Heart left ventricle (tissue), 16 donors: ENCODE measurements at regions not wholly inside any gene's neighbourhood (a gene's known extent, or its start where the extent isn't known, plus 50 kb on each side); places are given as distances from the start of the nearest gene placed in this dataset.

Experiments
- ATAC-seq, 4 donors: fragments of 200-7000 bp; cut with Tn5 transposase; one replicate each; pipeline ENCODE4 v1.9.1; 2020 to 2022; ENCODE audit warnings: moderate library complexity in 4 of 4, mild to moderate bottlenecking in 3 of 4, moderate number of reproducible peaks in 1 of 4
- DNase-seq, 5 donors: peaks; one replicate each; pipeline ENCODE4 v3.0.0-alpha.2; 2020
- H3K27ac ChIP-seq, 12 donors: fragments of 200-600 bp; sonication (generic) in 4 of 12; one replicate each; pipeline versions ENCODE4 v1.5.0 to v1.8.0; 2016 to 2022; ENCODE audit warnings: mild to moderate bottlenecking in 2 of 12
- H3K27me3 ChIP-seq, 9 donors: fragments of 200-600 bp; sonication (generic) in 2 of 9; one replicate each; pipeline versions ENCODE4 v1.5.1 to v1.8.0; 2016 to 2022; ENCODE audit warnings: mild to moderate bottlenecking in 3 of 9
- H3K36me3 ChIP-seq, 9 donors: fragments of 200-600 bp; sonication (generic) in 2 of 9; one replicate each; pipeline versions ENCODE4 v1.5.0 to v1.8.0; 2018 to 2022; ENCODE audit warnings: mild to moderate bottlenecking in 2 of 9
- H3K4me1 ChIP-seq, 12 donors: fragments of 200-600 bp; sonication (generic) in 4 of 12; one replicate each; pipeline versions ENCODE4 v1.5.0 to v1.8.0; 2016 to 2022; ENCODE audit warnings: mild to moderate bottlenecking in 3 of 12
- H3K4me3 ChIP-seq, 12 donors: fragments of 200-600 bp; sonication (generic) in 4 of 12; one replicate each; pipeline versions ENCODE4 v1.5.0 to v1.8.0; 2017 to 2022; ENCODE audit warnings: mild to moderate bottlenecking in 9 of 12, moderate library complexity in 4 of 12
- H3K9me3 ChIP-seq, 12 donors: fragments of 200-600 bp; sonication (generic) in 4 of 12; one replicate each; pipeline versions ENCODE4 v1.5.0 to v1.8.0; 2016 to 2022; ENCODE audit warnings: mild to moderate bottlenecking in 1 of 12
- CTCF ChIP-seq, 12 donors: fragments of 200-600 bp; sonication (generic) in 4 of 12; IDR thresholded peaks; one replicate each; pipeline versions ENCODE4 v1.5.0 to v1.8.0; 2018 to 2022; ENCODE audit warnings: antibody characterized with exemption in 12 of 12, mild to moderate bottlenecking in 5 of 12
- POLR2A ChIP-seq, 2 donors: fragments of 450-650 bp; IDR thresholded peaks; one replicate each; pipeline ENCODE4 v1.6.1; 2017; ENCODE audit warnings: antibody characterized with exemption in 2 of 2, mild to moderate bottlenecking in 2 of 2, moderate library complexity in 2 of 2
- WGBS, 4 donors: extraction: QIAGEN DNeasy Blood & Tissue Kit in 2 of 4; methylation state at CpG; one replicate each; pipeline versions ENCODE4 v1.1.5 to v1.1.7; 2013 to 2018; 5-methylcytosine and 5-hydroxymethylcytosine counted together
- intact Hi-C, 10 donors: fragments of 100-400 bp; cut with DNase I; formaldehyde crosslinking; loops; one replicate each; pipeline versions ENCODE4 v1.11.1 to v1.14.2; 2022
- donor health status: ischemic (EF 13 %, LVEDD 7.1; RV severe dilation, severe dysfunction).
- donor health status: healthy with polysubstance abuse.
- donor health status: DM: no; HTN: yes; CAD: no.
- donor health status: DM: no; HTN: no; CAD: no.
- donor health status: ischemic (EF 25% LVEDD 6.9; RV normal size, moderate dysfunction).
- donor health status: ischemic (EF 25% LVEDD 5.7; RV mildly dilated, moderate dysfunction).
- donor health status: healthy.
- donor health status: DM: yes; HTN: yes; CAD: no.
- donor health status: ischemic (EF 35%, LVEDD 5.7; RV mildly dilated, moderate dysfunction).
- donor health status: nonischemic (EF 11% LVEDD 7.7; RV severe dilation, severe dysfunction).
- donor health status: DM: yes; HTN: yes; CAD: no.
- donor health status: PGD.
- donor health status: ischemic (EF 29% LVEDD 5.4; RV normal size, mild dysfunction).
- donor health status: nonischemic (EF 23%, LVEDD 6.1; RV moderate dilation, normal function).

GRCh38 chr5:143877196-143877595, 65.2 kb downstream of the HMHB1 start:
- DNase-seq (no peak), ATAC-seq (no peak)
- no peaks in the 10 kb centered on the region for H3K9me3 ChIP-seq
- H3K4me3 ChIP-seq, result no peak overlapping the region
- no peak for TF ChIP-seq POLR2A (IDR thresholded peaks at IDR 0.05)
- TF ChIP-seq CTCF (IDR thresholded peaks at IDR 0.05), result no peak
- no peaks in the 10 kb centered on the region for H3K27me3 ChIP-seq
- H3K27ac ChIP-seq, result no peak overlapping the region
- WGBS, 4 donors, result 89 to 99% (median 93%) methylated on average over 2 of the region's 2 CpGs
- H3K36me3 ChIP-seq, result no peaks in the 10 kb centered on the region
- peaks cover 0 to 3% (median 0%) of the 10 kb centered on the region in 12 donors for H3K4me1 ChIP-seq
- intact Hi-C loops, result no loop called here

GRCh38 chr5:143878430-143878829, 66.5 kb downstream of the HMHB1 start:
- ATAC-seq (no peak), DNase-seq (no peak)
- H3K9me3 ChIP-seq, result no peaks in the 10 kb centered on the region
- intact Hi-C loops, result no loop called here
- no peak overlapping the region for H3K4me3 ChIP-seq
- 91 to 96% (median 94%) methylated on average over 5 of the region's 5 CpGs for WGBS, 4 donors
- H3K27ac ChIP-seq, result no peak overlapping the region
- no peaks in the 10 kb centered on the region for H3K36me3 ChIP-seq
- H3K4me1 ChIP-seq, result peaks cover 0 to 3% (median 0%) of the 10 kb centered on the region in 12 donors
- no peak for TF ChIP-seq POLR2A (IDR thresholded peaks at IDR 0.05)
- no peak for TF ChIP-seq CTCF (IDR thresholded peaks at IDR 0.05)
- no peaks in the 10 kb centered on the region for H3K27me3 ChIP-seq

GRCh38 chr5:143879646-143880045, 67.7 kb downstream of the HMHB1 start:
- intact Hi-C loops, result no loop called here
- ATAC-seq (no peak), DNase-seq (no peak)
- no peaks in the 10 kb centered on the region for H3K36me3 ChIP-seq
- no peaks in the 10 kb centered on the region for H3K4me1 ChIP-seq
- no peaks in the 10 kb centered on the region for H3K27me3 ChIP-seq
- TF ChIP-seq CTCF (IDR thresholded peaks at IDR 0.05), result no peak
- TF ChIP-seq POLR2A (IDR thresholded peaks at IDR 0.05), result no peak
- H3K4me3 ChIP-seq, result no peak overlapping the region
- H3K27ac ChIP-seq, result no peak overlapping the region
- 80 to 83% (median 82%) methylated on average over 3 of the region's 3 CpGs for WGBS, 4 donors
- no peaks in the 10 kb centered on the region for H3K9me3 ChIP-seq

GRCh38 chr5:143880178-143880577, 68.2 kb downstream of the HMHB1 start:
- WGBS, 4 donors, result 78 to 88% (median 83%) methylated on average over 6 of the region's 6 CpGs
- H3K36me3 ChIP-seq, result no peaks in the 10 kb centered on the region
- H3K4me1 ChIP-seq, result no peaks in the 10 kb centered on the region
- no peaks in the 10 kb centered on the region for H3K27me3 ChIP-seq
- H3K27ac ChIP-seq, result no peak overlapping the region
- TF ChIP-seq CTCF (IDR thresholded peaks at IDR 0.05) (no peak), POLR2A (IDR thresholded peaks at IDR 0.05) (no peak)
- intact Hi-C loops, result no loop called here
- no peak for DNase-seq
- no peak for ATAC-seq
- H3K4me3 ChIP-seq, result no peak overlapping the region
- H3K9me3 ChIP-seq, result no peaks in the 10 kb centered on the region
